OCI-LY7 (cell line): ENCODE measurements at regions not wholly inside any gene's neighbourhood (a gene's known extent, or its start where the extent isn't known, plus 50 kb on each side); places are given as distances from the start of the nearest gene placed in this dataset.

Experiments
- BruUV-seq: library from RNA; stranded (reverse); fragments of 400-500 nt; replicated peaks from 2 replicates; lab custom pipeline; 2021; lab: Mats Ljungman, UMichigan
- CTCF ChIA-PET: fragments of 300-600 bp; sonication (Branson Sonifier 250); formaldehyde crosslinking; loops from one replicate; lab custom pipeline; 2022; ENCODE audit warnings: antibody characterized with exemption; ENCODE audit not compliant: unreplicated experiment; lab: Charles Lee
- POLR2A ChIA-PET: fragments of 300-600 bp; sonication (Branson Sonifier 250); formaldehyde crosslinking; loops from one replicate; lab custom pipeline; 2022; ENCODE audit warnings: antibody characterized with exemption; lab: Charles Lee
- DNase-seq: peaks from one replicate; pipeline ENCODE4 v3.0.0-alpha.2; 2015; ENCODE audit warnings: low spot score
- H2AFZ ChIP-seq: fragments of 200-600 bp; sonication (generic), shearing (Covaris generic); 2 replicates; pipeline ENCODE4 v1.6.1; 2014; ENCODE audit warnings: mild to moderate bottlenecking, antibody characterized with exemption, low read length, moderate library complexity
- H3K27ac ChIP-seq: fragments of 200-600 bp; sonication (generic); 2 replicates; pipeline ENCODE4 v1.5.1; 2014; ENCODE audit warnings: mixed run types, low read depth, mild to moderate bottlenecking, moderate library complexity, low read length, inconsistent platforms; ENCODE audit not compliant: poor library complexity, severe bottlenecking
- H3K36me3 ChIP-seq: fragments of 200-600 bp; sonication (generic); 2 replicates; pipeline ENCODE4 v1.6.1; 2014; ENCODE audit warnings: mild to moderate bottlenecking, antibody characterized with exemption, low read length, moderate library complexity, mixed read lengths; ENCODE audit not compliant: insufficient read depth
- H3K4me1 ChIP-seq: fragments of 200-600 bp; sonication (generic); 2 replicates; pipeline ENCODE4 v1.5.1; 2014; ENCODE audit warnings: mild to moderate bottlenecking, low read length; ENCODE audit not compliant: insufficient read depth, poor library complexity, severe bottlenecking
- H3K4me2 ChIP-seq: fragments of 200-600 bp; sonication (generic); 2 replicates; pipeline ENCODE4 v1.6.1; 2014; ENCODE audit warnings: mild to moderate bottlenecking, low read length
- H3K4me3 ChIP-seq: fragments of 200-600 bp; sonication (generic); 2 replicates; pipeline ENCODE4 v1.5.1; 2014; ENCODE audit warnings: mild to moderate bottlenecking, low read depth, low read length; ENCODE audit not compliant: poor library complexity, severe bottlenecking
- H3K79me2 ChIP-seq: fragments of 200-600 bp; sonication (generic); 2 replicates; pipeline ENCODE4 v1.6.1; 2016; ENCODE audit warnings: low read depth, mild to moderate bottlenecking, low read length, moderate library complexity, mixed read lengths; ENCODE audit not compliant: insufficient read depth
- H3K9me2 ChIP-seq: fragments of 200-600 bp; sonication (generic); 2 replicates; pipeline ENCODE4 v1.6.1; 2016; ENCODE audit warnings: mild to moderate bottlenecking, low read length, mixed read lengths; ENCODE audit not compliant: insufficient read depth
- H3K9me3 ChIP-seq: fragments of 200-600 bp; sonication (generic); 2 replicates; pipeline ENCODE4 v1.6.1; 2014; ENCODE audit warnings: mild to moderate bottlenecking, mixed run types, low read length, mixed read lengths
- H4K20me1 ChIP-seq: fragments of 200-600 bp; sonication (generic); 2 replicates; pipeline ENCODE4 v1.6.1; 2014; ENCODE audit warnings: mild to moderate bottlenecking, antibody characterized with exemption, low read length, moderate library complexity, mixed read lengths; ENCODE audit not compliant: insufficient read depth
- EZH2phosphoT487 ChIP-seq: fragments of 200-600 bp; sonication (generic); IDR thresholded peaks from 2 replicates; pipeline ENCODE4 v1.6.1; 2018; ENCODE audit warnings: low read depth, borderline replicate concordance, mild to moderate bottlenecking, mixed run types, antibody characterized with exemption, low read length, moderate library complexity, mixed read lengths
- intact Hi-C: fragments of 100-400 bp; cut with micrococcal nuclease; formaldehyde crosslinking; loops from one replicate; pipeline ENCODE4 v1.10.0; 2022; ENCODE audit not compliant: unreplicated experiment
- TF ChIP-seq, protein P1 (sequence below): fragments of 200-600 bp; sonication (generic); conservative IDR thresholded peaks from 2 replicates; pipeline ENCODE4 v1.5.1; 2014; ENCODE audit warnings: mild to moderate bottlenecking, antibody characterized with exemption, low read length, moderate library complexity, mixed read lengths

DNA sequence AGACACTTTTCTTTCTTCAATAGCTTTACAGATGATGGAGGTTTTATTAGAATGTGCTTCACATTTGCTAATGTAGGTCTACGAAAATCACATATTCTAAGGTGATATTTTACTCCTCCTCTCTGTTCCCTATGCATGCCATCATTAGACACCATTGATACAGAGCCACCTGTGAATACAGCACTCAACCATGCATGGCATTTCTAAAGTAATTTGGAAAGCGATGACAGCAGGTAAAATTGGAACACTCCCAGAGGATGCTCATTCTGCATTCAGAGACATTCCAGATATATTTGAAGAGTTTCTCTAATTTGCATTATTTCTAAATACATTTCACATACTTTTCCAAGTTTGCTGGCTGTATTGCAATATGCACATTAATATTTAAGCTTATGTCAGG lies 65.3 kb upstream of the RIT2 start:
- TF ChIP-seq, protein P1, sequence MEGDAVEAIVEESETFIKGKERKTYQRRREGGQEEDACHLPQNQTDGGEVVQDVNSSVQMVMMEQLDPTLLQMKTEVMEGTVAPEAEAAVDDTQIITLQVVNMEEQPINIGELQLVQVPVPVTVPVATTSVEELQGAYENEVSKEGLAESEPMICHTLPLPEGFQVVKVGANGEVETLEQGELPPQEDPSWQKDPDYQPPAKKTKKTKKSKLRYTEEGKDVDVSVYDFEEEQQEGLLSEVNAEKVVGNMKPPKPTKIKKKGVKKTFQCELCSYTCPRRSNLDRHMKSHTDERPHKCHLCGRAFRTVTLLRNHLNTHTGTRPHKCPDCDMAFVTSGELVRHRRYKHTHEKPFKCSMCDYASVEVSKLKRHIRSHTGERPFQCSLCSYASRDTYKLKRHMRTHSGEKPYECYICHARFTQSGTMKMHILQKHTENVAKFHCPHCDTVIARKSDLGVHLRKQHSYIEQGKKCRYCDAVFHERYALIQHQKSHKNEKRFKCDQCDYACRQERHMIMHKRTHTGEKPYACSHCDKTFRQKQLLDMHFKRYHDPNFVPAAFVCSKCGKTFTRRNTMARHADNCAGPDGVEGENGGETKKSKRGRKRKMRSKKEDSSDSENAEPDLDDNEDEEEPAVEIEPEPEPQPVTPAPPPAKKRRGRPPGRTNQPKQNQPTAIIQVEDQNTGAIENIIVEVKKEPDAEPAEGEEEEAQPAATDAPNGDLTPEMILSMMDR: no peak
- no peaks in the 10 kb centered on the region for H4K20me1 ChIP-seq
- no peaks in the 10 kb centered on the region for H3K4me1 ChIP-seq
- DNase-seq: no peak
- H3K36me3 ChIP-seq: no peaks in the 10 kb centered on the region
- no peak overlapping the region for H2AFZ ChIP-seq
- intact Hi-C loops: no loop called here
- H3K4me2 ChIP-seq: no peak overlapping the region
- no peak overlapping the region for H3K27ac ChIP-seq
- H3K79me2 ChIP-seq: no peaks in the 10 kb centered on the region
- no peaks in the 10 kb centered on the region for H3K9me3 ChIP-seq
- CTCF ChIA-PET: no interaction called here
- POLR2A ChIA-PET: no interaction called here
- no peaks in the 10 kb centered on the region for H3K9me2 ChIP-seq
- H3K4me3 ChIP-seq: no peak overlapping the region
- BruUV-seq: no TSS peak

DNA sequence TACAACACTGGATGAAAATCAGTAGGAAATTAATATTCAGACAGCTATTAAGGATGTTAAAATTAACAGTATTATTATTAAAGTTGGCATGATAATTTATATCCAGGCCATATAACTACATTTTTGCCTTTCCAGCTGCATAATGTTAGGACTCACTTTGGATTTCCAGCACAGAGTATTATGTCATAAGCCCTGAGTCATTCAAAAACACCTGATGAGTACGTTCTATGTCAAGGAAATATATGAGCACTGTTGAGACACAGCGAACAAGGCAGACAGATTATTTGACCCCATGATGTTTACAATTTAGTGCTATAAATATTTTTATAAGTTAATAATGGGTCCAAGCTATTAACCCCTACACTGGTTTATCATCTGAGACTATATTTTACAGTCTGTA lies 59.8 kb upstream of the RIT2 start:
- Histone ChIP-seq H3K36me3 (no peaks in the 10 kb centered on the region), H3K4me3 (no peak overlapping the region), H3K9me2 (no peaks in the 10 kb centered on the region), H3K27ac (no peak overlapping the region), H3K79me2 (no peaks in the 10 kb centered on the region), H4K20me1 (no peaks in the 10 kb centered on the region), H2AFZ (no peak overlapping the region), H3K4me2 (no peak overlapping the region), H3K9me3 (no peaks in the 10 kb centered on the region), H3K4me1 (no peaks in the 10 kb centered on the region)
- no TSS peak for BruUV-seq
- ChIA-PET CTCF (no interaction called here), POLR2A (no interaction called here)
- TF ChIP-seq, protein P1: no peak
- TF ChIP-seq EZH2phosphoT487: no peak
- intact Hi-C loops: no loop called here
- no peak for DNase-seq

DNA sequence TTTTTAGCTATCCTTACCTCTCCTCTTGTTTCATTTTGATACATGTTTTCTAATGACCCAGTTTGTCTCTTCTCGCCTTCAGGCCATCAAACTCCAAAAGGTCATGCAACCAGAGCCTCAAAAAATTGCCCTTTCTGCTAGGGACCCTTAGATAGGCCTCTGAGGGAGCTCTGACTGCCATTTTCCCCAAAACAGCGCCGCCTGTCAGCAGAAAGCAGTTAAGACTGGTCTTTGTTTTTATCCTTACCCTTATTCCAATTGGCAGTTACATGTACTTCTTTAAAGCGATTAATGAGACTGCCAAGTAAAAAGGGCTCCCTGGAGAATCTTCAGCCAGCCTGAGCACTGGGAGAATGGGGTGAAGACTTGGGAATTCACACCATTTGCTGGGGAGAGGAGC lies 55.1 kb upstream of the RIT2 start:
- Histone ChIP-seq H3K9me3 (no peaks in the 10 kb centered on the region), H3K4me1 (no peaks in the 10 kb centered on the region), H2AFZ (no peak overlapping the region), H3K27ac (no peak overlapping the region), H4K20me1 (no peaks in the 10 kb centered on the region), H3K4me3 (no peak overlapping the region), H3K4me2 (no peak overlapping the region), H3K79me2 (no peaks in the 10 kb centered on the region), H3K36me3 (no peaks in the 10 kb centered on the region), H3K9me2 (no peaks in the 10 kb centered on the region)
- ChIA-PET POLR2A (interaction anchor here (0.7 kb wide), 1 partner anchor 1772 kb away, joined by 3 read pairs; no protein-coding TSS in a partner anchor), CTCF (no interaction called here)
- intact Hi-C loops: no loop called here
- no peak for DNase-seq
- no peak for TF ChIP-seq EZH2phosphoT487
- TF ChIP-seq, protein P1: no peak
- no TSS peak for BruUV-seq
